Osteocyte (in vitro differentiated cells): ENCODE measurements at regions not wholly inside any gene's neighbourhood (a gene's known extent, or its start where the extent isn't known, plus 50 kb on each side); places are given as distances from the start of the nearest gene placed in this dataset.

Source experiments
- DNase-seq: peaks from one replicate; pipeline ENCODE4 v3.0.0; 2021; ENCODE audit warnings: mixed read lengths; ENCODE audit not compliant: unreplicated experiment; ENCODE audit errors: extremely low spot score
- H3K27ac Mint-ChIP-seq: one replicate; pipeline ENCODE4 v1.8.0; 2021; ENCODE audit warnings: mild to moderate bottlenecking, mixed read lengths; ENCODE audit not compliant: unreplicated experiment
- H3K27me3 Mint-ChIP-seq: one replicate; pipeline ENCODE4 v1.8.0; 2021; ENCODE audit warnings: mixed read lengths; ENCODE audit not compliant: unreplicated experiment
- H3K36me3 Mint-ChIP-seq: one replicate; pipeline ENCODE4 v1.8.0; 2021; ENCODE audit warnings: mixed read lengths; ENCODE audit not compliant: unreplicated experiment
- H3K4me1 Mint-ChIP-seq: one replicate; pipeline ENCODE4 v1.8.0; 2021; ENCODE audit warnings: mixed read lengths; ENCODE audit not compliant: unreplicated experiment
- H3K4me3 Mint-ChIP-seq: one replicate; pipeline ENCODE4 v1.8.0; 2021; ENCODE audit warnings: mild to moderate bottlenecking, moderate library complexity, mixed read lengths; ENCODE audit not compliant: unreplicated experiment
- H3K9me3 Mint-ChIP-seq: one replicate; pipeline ENCODE4 v1.8.0; 2021; ENCODE audit warnings: mixed read lengths; ENCODE audit not compliant: unreplicated experiment
- CTCF ChIP-seq: fragments of 200-600 bp; sonication (generic); IDR thresholded peaks from 2 replicates; pipeline ENCODE4 v1.5.0; 2021; ENCODE audit warnings: antibody characterized with exemption, mild to moderate bottlenecking, moderate library complexity

- no peak overlapping the region for H3K27ac Mint-ChIP-seq
- H3K4me1 Mint-ChIP-seq = no peaks in the 10 kb centered on the region
- H3K27me3 Mint-ChIP-seq = peaks cover 72% of the 10 kb centered on the region
- peaks cover 7% of the 10 kb centered on the region for H3K9me3 Mint-ChIP-seq
- DNase-seq = peak; percentile 23
- TF ChIP-seq CTCF = no peak
- no peak overlapping the region for H3K4me3 Mint-ChIP-seq
- no peaks in the 10 kb centered on the region for H3K36me3 Mint-ChIP-seq
Measured at GRCh38 chr15:69511716-69512340, 59.2 kb downstream of the RPLP1 start.

GRCh38 chr15:69513450-69513960, 60.9 kb downstream of the RPLP1 start:
- no peak overlapping the region for H3K27ac Mint-ChIP-seq
- H3K36me3 Mint-ChIP-seq = no peaks in the 10 kb centered on the region
- TF ChIP-seq CTCF = no peak
- peak; percentile 57 for DNase-seq
- peaks cover 66% of the 10 kb centered on the region for H3K27me3 Mint-ChIP-seq
- H3K4me3 Mint-ChIP-seq = no peak overlapping the region
- H3K4me1 Mint-ChIP-seq = no peaks in the 10 kb centered on the region
- peaks cover 7% of the 10 kb centered on the region for H3K9me3 Mint-ChIP-seq

DNA sequence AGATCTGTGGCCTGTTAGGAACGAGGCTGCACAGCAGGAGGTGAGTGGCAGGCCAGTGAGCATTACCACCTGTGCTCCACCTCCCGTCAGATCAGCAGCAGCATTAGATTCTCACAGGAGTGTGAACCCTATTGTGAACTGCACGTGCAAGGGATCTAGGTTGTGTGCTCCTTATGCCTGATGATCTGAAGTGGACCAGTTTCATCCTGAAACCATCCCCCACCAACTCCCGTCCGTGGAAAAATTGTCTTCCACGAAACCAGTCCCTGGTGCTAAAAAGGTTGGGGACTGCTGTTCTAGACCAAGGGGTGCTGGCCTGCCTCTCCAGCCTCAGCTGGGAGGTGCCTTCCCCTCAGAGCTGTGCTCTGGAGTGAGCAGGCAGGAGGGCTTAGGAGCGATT, 61.4 kb downstream of the RPLP1 start:
- no peak for TF ChIP-seq CTCF
- peaks cover 65% of the 10 kb centered on the region for H3K27me3 Mint-ChIP-seq
- H3K27ac Mint-ChIP-seq = no peak overlapping the region
- H3K4me3 Mint-ChIP-seq = no peak overlapping the region
- H3K9me3 Mint-ChIP-seq = peaks cover 7% of the 10 kb centered on the region
- H3K4me1 Mint-ChIP-seq = no peaks in the 10 kb centered on the region
- no peaks in the 10 kb centered on the region for H3K36me3 Mint-ChIP-seq
- DNase-seq = peak; percentile 51

DNA sequence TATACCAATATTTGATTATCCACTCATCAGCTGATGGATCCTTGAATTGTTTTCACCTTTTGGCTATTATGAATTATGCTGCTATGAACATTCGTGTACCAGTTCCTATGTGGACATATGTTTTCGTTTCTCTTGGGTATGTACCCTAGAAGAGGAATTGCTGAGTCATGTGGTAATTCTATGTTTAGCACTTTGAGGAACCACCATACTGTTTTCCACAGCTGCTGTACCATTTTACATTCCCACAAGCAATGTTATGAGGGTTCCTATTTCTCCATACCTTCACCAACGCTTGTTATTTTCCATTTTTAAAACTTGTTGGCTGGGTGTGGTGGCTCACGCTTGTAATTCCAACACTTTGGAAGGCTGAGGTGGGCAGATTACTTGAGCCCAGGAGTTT, 62.9 kb downstream of the RPLP1 start:
- no peak overlapping the region for H3K4me3 Mint-ChIP-seq
- H3K4me1 Mint-ChIP-seq = no peaks in the 10 kb centered on the region
- H3K36me3 Mint-ChIP-seq = no peaks in the 10 kb centered on the region
- no peak overlapping the region for H3K27ac Mint-ChIP-seq
- TF ChIP-seq CTCF = no peak
- no peaks in the 10 kb centered on the region for H3K9me3 Mint-ChIP-seq
- H3K27me3 Mint-ChIP-seq = peaks cover 66% of the 10 kb centered on the region
- peak; percentile 5 for DNase-seq

DNA sequence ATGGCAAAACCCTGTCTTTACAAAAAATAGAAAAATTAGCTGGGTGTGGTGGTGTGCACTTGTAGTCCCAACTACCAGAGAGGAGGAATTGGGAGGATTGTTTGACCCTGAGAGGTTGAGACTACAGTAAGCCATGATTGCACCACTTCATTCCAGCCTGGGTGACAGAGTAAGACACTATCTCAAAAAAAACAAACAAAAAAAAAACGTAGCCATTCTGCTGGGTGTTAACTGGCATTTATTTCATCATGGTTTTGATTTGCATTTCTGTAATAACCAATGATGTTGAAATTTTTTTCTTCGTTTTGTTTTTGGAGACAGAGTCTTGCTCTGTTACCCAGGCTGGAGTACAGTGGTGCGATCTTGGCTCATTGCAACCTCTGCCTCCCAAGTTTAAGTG, 63.3 kb downstream of the RPLP1 start:
- no peak overlapping the region for H3K4me3 Mint-ChIP-seq
- H3K27ac Mint-ChIP-seq = no peak overlapping the region
- peaks cover 66% of the 10 kb centered on the region for H3K27me3 Mint-ChIP-seq
- H3K4me1 Mint-ChIP-seq = no peaks in the 10 kb centered on the region
- H3K36me3 Mint-ChIP-seq = no peaks in the 10 kb centered on the region
- peak; percentile 1 for DNase-seq
- no peak for TF ChIP-seq CTCF
- no peaks in the 10 kb centered on the region for H3K9me3 Mint-ChIP-seq
